HL-60 (cell line): ENCODE measurements at regions not wholly inside any gene's neighbourhood (a gene's known extent, or its start where the extent isn't known, plus 50 kb on each side); places are given as distances from the start of the nearest gene placed in this dataset.

ENCODE experiments used
- DNase-seq, 2 experiments: peaks; one replicate each; pipeline ENCODE4 v3.0.0-alpha.2; 2010 to 2020; ENCODE audit warnings: low read depth in 1 of 2, low spot score in 1 of 2
- H3K27ac ChIP-seq: fragments of 250-450 bp; sonication (Bioruptor Pico); replicated peaks from 2 replicates; pipeline ENCODE4 v1.5.1; 2020; ENCODE audit warnings: mild to moderate bottlenecking, moderate library complexity
- H3K27me3 ChIP-seq: fragments of 250-450 bp; sonication (Bioruptor Pico); 2 replicates; pipeline ENCODE4 v1.5.1; 2021; ENCODE audit warnings: mild to moderate bottlenecking, moderate library complexity; ENCODE audit not compliant: insufficient read depth, poor library complexity, severe bottlenecking
- H3K4me3 ChIP-seq: replicated peaks from 2 replicates; pipeline ENCODE4 v1.5.1; 2011; ENCODE audit warnings: mild to moderate bottlenecking, control low read depth, low read length; ENCODE audit not compliant: insufficient read depth
- GABPA ChIP-seq: IDR thresholded peaks from 2 replicates; pipeline ENCODE4 v1.6.1; 2012; ENCODE audit warnings: low read depth
- POLR2AphosphoS5 ChIP-seq: IDR thresholded peaks from 2 replicates; pipeline ENCODE4 v1.6.1; 2012; ENCODE audit warnings: low read depth
- SPI1 ChIP-seq: IDR thresholded peaks from 2 replicates; pipeline ENCODE4 v1.6.1; 2012; ENCODE audit warnings: low read depth, mild to moderate bottlenecking, borderline replicate concordance
- TF ChIP-seq, protein P1 (sequence below): IDR thresholded peaks from 2 replicates; pipeline ENCODE4 v1.6.1; 2012; ENCODE audit warnings: low read depth; ENCODE audit not compliant: insufficient replicate concordance
- TF ChIP-seq, protein P2 (sequence below): IDR thresholded peaks from one replicate; pipeline ENCODE4 v1.5.1; 2011; ENCODE audit warnings: low read length, control low read depth, inconsistent platforms; ENCODE audit not compliant: insufficient read depth

DNA sequence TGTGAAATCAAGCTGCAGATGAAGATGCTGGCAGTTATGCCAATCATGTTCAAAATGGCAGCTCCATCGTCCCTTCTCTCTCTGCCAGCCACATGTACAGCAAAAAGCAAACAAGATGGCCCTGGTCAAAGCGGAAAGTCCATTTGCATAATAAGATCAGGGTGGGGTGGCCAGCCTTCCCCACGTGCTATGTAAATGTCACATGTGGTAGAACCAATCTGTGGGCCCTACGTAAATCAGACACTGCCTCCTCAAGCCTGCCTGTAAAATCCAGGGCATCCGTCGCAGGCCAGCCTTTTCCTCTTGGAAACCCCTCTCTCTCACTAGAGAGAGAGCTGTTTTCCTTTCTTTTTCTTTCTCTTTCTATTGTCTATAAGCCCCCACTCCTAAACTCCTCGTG is 243.5 kb upstream of the KBTBD8 start:
- no peak for TF ChIP-seq SPI1
- no peak for TF ChIP-seq GABPA
- TF ChIP-seq, protein P1, sequence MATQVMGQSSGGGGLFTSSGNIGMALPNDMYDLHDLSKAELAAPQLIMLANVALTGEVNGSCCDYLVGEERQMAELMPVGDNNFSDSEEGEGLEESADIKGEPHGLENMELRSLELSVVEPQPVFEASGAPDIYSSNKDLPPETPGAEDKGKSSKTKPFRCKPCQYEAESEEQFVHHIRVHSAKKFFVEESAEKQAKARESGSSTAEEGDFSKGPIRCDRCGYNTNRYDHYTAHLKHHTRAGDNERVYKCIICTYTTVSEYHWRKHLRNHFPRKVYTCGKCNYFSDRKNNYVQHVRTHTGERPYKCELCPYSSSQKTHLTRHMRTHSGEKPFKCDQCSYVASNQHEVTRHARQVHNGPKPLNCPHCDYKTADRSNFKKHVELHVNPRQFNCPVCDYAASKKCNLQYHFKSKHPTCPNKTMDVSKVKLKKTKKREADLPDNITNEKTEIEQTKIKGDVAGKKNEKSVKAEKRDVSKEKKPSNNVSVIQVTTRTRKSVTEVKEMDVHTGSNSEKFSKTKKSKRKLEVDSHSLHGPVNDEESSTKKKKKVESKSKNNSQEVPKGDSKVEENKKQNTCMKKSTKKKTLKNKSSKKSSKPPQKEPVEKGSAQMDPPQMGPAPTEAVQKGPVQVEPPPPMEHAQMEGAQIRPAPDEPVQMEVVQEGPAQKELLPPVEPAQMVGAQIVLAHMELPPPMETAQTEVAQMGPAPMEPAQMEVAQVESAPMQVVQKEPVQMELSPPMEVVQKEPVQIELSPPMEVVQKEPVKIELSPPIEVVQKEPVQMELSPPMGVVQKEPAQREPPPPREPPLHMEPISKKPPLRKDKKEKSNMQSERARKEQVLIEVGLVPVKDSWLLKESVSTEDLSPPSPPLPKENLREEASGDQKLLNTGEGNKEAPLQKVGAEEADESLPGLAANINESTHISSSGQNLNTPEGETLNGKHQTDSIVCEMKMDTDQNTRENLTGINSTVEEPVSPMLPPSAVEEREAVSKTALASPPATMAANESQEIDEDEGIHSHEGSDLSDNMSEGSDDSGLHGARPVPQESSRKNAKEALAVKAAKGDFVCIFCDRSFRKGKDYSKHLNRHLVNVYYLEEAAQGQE: no peak
- TF ChIP-seq, protein P2, sequence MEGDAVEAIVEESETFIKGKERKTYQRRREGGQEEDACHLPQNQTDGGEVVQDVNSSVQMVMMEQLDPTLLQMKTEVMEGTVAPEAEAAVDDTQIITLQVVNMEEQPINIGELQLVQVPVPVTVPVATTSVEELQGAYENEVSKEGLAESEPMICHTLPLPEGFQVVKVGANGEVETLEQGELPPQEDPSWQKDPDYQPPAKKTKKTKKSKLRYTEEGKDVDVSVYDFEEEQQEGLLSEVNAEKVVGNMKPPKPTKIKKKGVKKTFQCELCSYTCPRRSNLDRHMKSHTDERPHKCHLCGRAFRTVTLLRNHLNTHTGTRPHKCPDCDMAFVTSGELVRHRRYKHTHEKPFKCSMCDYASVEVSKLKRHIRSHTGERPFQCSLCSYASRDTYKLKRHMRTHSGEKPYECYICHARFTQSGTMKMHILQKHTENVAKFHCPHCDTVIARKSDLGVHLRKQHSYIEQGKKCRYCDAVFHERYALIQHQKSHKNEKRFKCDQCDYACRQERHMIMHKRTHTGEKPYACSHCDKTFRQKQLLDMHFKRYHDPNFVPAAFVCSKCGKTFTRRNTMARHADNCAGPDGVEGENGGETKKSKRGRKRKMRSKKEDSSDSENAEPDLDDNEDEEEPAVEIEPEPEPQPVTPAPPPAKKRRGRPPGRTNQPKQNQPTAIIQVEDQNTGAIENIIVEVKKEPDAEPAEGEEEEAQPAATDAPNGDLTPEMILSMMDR: no peak
- no peak for TF ChIP-seq POLR2AphosphoS5
- H3K4me3 ChIP-seq: no peak overlapping the region
- H3K27ac ChIP-seq: no peak overlapping the region
- no peaks in the 10 kb centered on the region for H3K27me3 ChIP-seq
- DNase-seq: no peak

- Histone ChIP-seq H3K4me3 (no peak overlapping the region), H3K27ac (no peak overlapping the region), H3K27me3 (no peaks in the 10 kb centered on the region)
- TF ChIP-seq, protein P1: no peak
- no peak for DNase-seq
Observed at GRCh38 chr3:66755924-66756323, 242.2 kb upstream of the KBTBD8 start.

DNA sequence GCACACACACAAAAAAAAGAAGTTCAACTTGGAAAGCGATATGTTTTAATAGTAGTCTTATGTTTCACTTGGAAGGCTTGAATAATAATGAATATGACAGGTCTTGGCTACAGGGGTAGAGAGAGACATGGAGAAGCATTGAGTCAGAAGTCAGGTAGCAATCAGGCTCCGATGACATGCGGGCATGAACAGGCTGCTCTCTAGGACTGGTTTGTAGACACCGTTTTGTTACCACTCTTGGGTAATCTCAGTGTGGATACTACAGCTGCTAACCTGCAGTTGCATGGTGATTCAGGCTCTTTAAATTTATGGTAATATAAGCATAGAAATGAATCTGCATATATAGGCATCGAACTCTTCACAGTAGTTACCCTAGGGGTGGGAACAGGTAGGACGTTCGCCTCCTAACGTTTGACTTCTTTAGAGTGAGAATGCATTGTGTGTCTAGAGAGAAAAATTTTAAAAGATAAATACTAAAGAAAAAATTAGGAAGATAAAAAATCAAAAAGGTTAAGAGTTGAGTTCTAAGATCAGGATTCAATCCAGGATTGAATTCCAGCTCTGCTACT is 241.6 kb upstream of the KBTBD8 start:
- no peak overlapping the region for H3K4me3 ChIP-seq
- TF ChIP-seq, protein P2: no peak
- TF ChIP-seq GABPA: no peak
- TF ChIP-seq SPI1: no peak
- no peak for TF ChIP-seq POLR2AphosphoS5
- TF ChIP-seq, protein P1: no peak
- DNase-seq: no peak
- no peak overlapping the region for H3K27ac ChIP-seq
- H3K27me3 ChIP-seq: no peaks in the 10 kb centered on the region
